SH-SY5Y (cell line): ENCODE measurements at regions not wholly inside any gene's neighbourhood (a gene's known extent, or its start where the extent isn't known, plus 50 kb on each side); places are given as distances from the start of the nearest gene placed in this dataset.

Source experiments
- GATA2 ChIP-seq: IDR thresholded peaks from 2 replicates; pipeline ENCODE4 v1.6.1; 2011; ENCODE audit warnings: mild to moderate bottlenecking, low read depth, low read length
- GATA3 ChIP-seq: IDR thresholded peaks from 2 replicates; pipeline ENCODE4 v1.6.1; 2011; ENCODE audit warnings: low read depth, mild to moderate bottlenecking, low read length, moderate library complexity

GRCh38 chr2:8265476-8266226 lies 416.2 kb upstream of the ID2 start:
- TF ChIP-seq GATA3 = no peak
- TF ChIP-seq GATA2 = no peak
